HG03135 (cell line): ENCODE measurements at regions not wholly inside any gene's neighbourhood (a gene's known extent, or its start where the extent isn't known, plus 50 kb on each side); places are given as distances from the start of the nearest gene placed in this dataset.

Source experiments
- ATAC-seq: cut with Tn5 transposase; IDR thresholded peaks from one replicate; pipeline ENCODE4 v1.9.1; 2021; ENCODE audit warnings: mild to moderate bottlenecking, moderate library complexity; ENCODE audit not compliant: unreplicated experiment

GRCh38 chr5:103464835-103465484, 97.6 kb downstream of the NUDT12 start:
- no peak for ATAC-seq

GRCh38 chr5:103463261-103463660, 99.3 kb downstream of the NUDT12 start:
- no peak for ATAC-seq

- no peak for ATAC-seq
Measured at GRCh38 chr5:103461243-103461642, 101.3 kb downstream of the NUDT12 start.

GRCh38 chr5:103458497-103459040, 104.0 kb downstream of the NUDT12 start:
- no peak for ATAC-seq

- ATAC-seq = no peak
Measured at GRCh38 chr5:103456476-103456875, 106.1 kb downstream of the NUDT12 start.

- ATAC-seq = no peak
Measured at GRCh38 chr5:103455796-103456195, 106.8 kb downstream of the NUDT12 start.

GRCh38 chr5:103454770-103455169, 107.8 kb downstream of the NUDT12 start:
- ATAC-seq = no peak

- ATAC-seq = no peak
Measured at GRCh38 chr5:103452666-103453065, 109.9 kb downstream of the NUDT12 start.

- ATAC-seq = no peak
Measured at GRCh38 chr5:103452089-103452488, 110.5 kb downstream of the NUDT12 start.

GRCh38 chr5:103451261-103451660, 111.3 kb downstream of the NUDT12 start:
- ATAC-seq = no peak

GRCh38 chr5:103450333-103451061, 112.1 kb downstream of the NUDT12 start:
- no peak for ATAC-seq

GRCh38 chr5:103446813-103447212, 115.8 kb downstream of the NUDT12 start:
- ATAC-seq = no peak

- no peak for ATAC-seq
Measured at GRCh38 chr5:103445426-103446035, 117.1 kb downstream of the NUDT12 start.

GRCh38 chr5:103444333-103445038, 118.1 kb downstream of the NUDT12 start:
- ATAC-seq = no peak

- ATAC-seq = no peak
Measured at GRCh38 chr5:103442750-103443149, 119.8 kb downstream of the NUDT12 start.

- no peak for ATAC-seq
Measured at GRCh38 chr5:103441523-103441922, 121.1 kb downstream of the NUDT12 start.

GRCh38 chr5:103439007-103439406, 123.6 kb downstream of the NUDT12 start:
- no peak for ATAC-seq

- ATAC-seq = no peak
Measured at GRCh38 chr5:103436656-103437055, 125.9 kb downstream of the NUDT12 start.

GRCh38 chr5:103436112-103436511, 126.5 kb downstream of the NUDT12 start:
- no peak for ATAC-seq

GRCh38 chr5:103435136-103435889, 127.3 kb downstream of the NUDT12 start:
- no peak for ATAC-seq
